ENCODE measurements at regions not wholly inside any gene's neighbourhood (a gene's known extent, or its start where the extent isn't known, plus 50 kb on each side); places are given as distances from the start of the nearest gene placed in this dataset.

DNA sequence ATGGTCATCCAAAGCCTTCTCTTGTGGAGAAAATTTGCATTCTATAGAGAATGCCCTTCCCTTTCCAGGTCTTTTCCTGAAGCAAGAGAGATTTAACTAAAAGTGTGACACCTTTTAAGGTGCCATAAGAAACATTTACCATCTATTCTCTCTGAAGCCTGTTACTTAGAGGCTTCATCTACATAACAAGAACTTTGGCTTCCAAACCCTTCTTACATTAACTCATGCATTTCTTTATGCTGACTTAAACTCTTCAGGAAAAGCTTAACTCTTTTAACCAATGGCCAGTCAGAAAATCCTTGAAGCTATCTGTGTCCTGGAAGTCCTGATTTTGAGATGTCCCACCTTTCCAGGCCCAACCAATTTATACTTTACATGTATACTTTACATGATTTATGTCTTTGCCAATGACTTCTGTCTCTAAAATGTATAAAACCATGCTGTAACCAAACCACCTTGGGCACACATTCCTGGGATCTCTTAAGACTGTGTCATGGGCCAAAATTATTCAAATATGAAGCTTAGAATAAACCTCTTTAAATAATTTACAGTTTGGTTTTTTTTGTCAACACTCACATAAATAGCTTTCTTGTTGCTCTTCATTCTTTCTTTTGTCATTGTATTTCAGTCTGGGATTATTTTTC, 472.6 kb upstream of the NECTIN3 start:
- Histone ChIP-seq H3K4me1 (ENCODE audit: insufficient read depth, low read length) (no peaks in the 10 kb centered on the region; the same call in 1 of the 2 replicates), H4K8ac (replicated peaks; ENCODE audit: insufficient read length, low read depth, low read length) (no peak overlapping the region), H4K5ac (ENCODE audit: insufficient read length, low read depth, low read length) (no peak overlapping the region), H4K91ac (ENCODE audit: insufficient read length, low read depth, low read length) (no peak overlapping the region), H2AFZ (ENCODE audit: low read length) (no peak overlapping the region), H3K18ac (ENCODE audit: insufficient read length, low read depth, low read length) (no peak overlapping the region), H3K4ac (ENCODE audit: low read depth, low read length) (no peak overlapping the region), H3K14ac (ENCODE audit: insufficient read depth, low read length) (no peak overlapping the region), H3K27me3 (ENCODE audit: insufficient read depth, low read length) (no peaks in the 10 kb centered on the region), H3K4me2 (ENCODE audit: insufficient read depth, insufficient read length, low read length) (no peak overlapping the region), H3K27ac (ENCODE audit: insufficient read length, low read depth, low read length) (peak overlapping the region; percentile 52), H3K79me2 (ENCODE audit: insufficient read depth, low read length) (no peaks in the 10 kb centered on the region), H4K20me1 (ENCODE audit: control insufficient read depth, insufficient read depth, insufficient read length) (no peaks in the 10 kb centered on the region), H3K9me3 (ENCODE audit: control insufficient read depth, low read depth, low read length) (peaks cover 12% of the 10 kb centered on the region), H2BK20ac (ENCODE audit: low read depth, low read length, poor library complexity, severe bottlenecking) (no peak overlapping the region), H3T11ph (ENCODE audit: low read length) (no peak overlapping the region), H2BK15ac (ENCODE audit: low read depth, low read length) (no peak overlapping the region), H2AK5ac (ENCODE audit: insufficient read length, low read length) (no peak overlapping the region), H2BK5ac (ENCODE audit: insufficient read length, low read length) (no peak overlapping the region), H2BK12ac (ENCODE audit: insufficient read length, low read depth, low read length) (no peak overlapping the region), H3K79me1 (ENCODE audit: insufficient read depth, low read depth, low read length, poor library complexity, severe bottlenecking) (no peaks in the 10 kb centered on the region), H3K56ac (ENCODE audit: insufficient read length, low read depth, low read length) (no peak overlapping the region), H3K23me2 (ENCODE audit: insufficient read length, low read depth, low read length, poor library complexity, severe bottlenecking) (no peaks in the 10 kb centered on the region), H2BK120ac (ENCODE audit: low read depth, low read length, poor library complexity, severe bottlenecking) (no peak overlapping the region), H3K23ac (ENCODE audit: insufficient read length, low read depth, low read length) (no peak overlapping the region), H3K9ac (ENCODE audit: extremely low read depth, insufficient read length, low read length) (no peak overlapping the region)
- Mint-ChIP-seq H3K4me3 (no peak overlapping the region), H3K27ac (peak overlapping the region; percentile 28 to 99 (median 83)), H3K9me3 (peaks cover 19 to 26% of the 10 kb centered on the region in 2 experiments), H3K36me3 (ENCODE audit: insufficient read depth in 1 of 3, low read depth in 3 of 3) (peaks cover 19 to 28% (median 26%) of the 10 kb centered on the region in 3 experiments), H3K4me1 (peaks cover 32 to 34% of the 10 kb centered on the region in 2 experiments), H3K27me3 (ENCODE audit: low read depth) (no peaks in the 10 kb centered on the region)
- DNase-seq = no peak
- TF ChIP-seq, protein P1, sequence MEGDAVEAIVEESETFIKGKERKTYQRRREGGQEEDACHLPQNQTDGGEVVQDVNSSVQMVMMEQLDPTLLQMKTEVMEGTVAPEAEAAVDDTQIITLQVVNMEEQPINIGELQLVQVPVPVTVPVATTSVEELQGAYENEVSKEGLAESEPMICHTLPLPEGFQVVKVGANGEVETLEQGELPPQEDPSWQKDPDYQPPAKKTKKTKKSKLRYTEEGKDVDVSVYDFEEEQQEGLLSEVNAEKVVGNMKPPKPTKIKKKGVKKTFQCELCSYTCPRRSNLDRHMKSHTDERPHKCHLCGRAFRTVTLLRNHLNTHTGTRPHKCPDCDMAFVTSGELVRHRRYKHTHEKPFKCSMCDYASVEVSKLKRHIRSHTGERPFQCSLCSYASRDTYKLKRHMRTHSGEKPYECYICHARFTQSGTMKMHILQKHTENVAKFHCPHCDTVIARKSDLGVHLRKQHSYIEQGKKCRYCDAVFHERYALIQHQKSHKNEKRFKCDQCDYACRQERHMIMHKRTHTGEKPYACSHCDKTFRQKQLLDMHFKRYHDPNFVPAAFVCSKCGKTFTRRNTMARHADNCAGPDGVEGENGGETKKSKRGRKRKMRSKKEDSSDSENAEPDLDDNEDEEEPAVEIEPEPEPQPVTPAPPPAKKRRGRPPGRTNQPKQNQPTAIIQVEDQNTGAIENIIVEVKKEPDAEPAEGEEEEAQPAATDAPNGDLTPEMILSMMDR (conservative IDR thresholded peaks at IDR 0.05) = no peak

Data from H9 (cell line).